HEK293T (cell line): ENCODE measurements at regions not wholly inside any gene's neighbourhood (a gene's known extent, or its start where the extent isn't known, plus 50 kb on each side); places are given as distances from the start of the nearest gene placed in this dataset.
"Not testable (repeated sequence)": the region's sequence is repeated elsewhere in the genome, so short reads cannot be mapped to it uniquely, and the experiment has no call there.

Source experiments
- CTCF ChIA-PET: fragments of 350-600 bp; formaldehyde crosslinking; extraction: SDS; loops from one replicate; lab custom pipeline; 2021; ENCODE audit warnings: antibody characterized with exemption, inconsistent platforms; lab: Yijun Ruan, JAX
- POLR2A ChIA-PET: fragments of 350-600 bp; formaldehyde crosslinking; extraction: SDS; loops from one replicate; lab custom pipeline; 2020; ENCODE audit warnings: antibody characterized with exemption, inconsistent platforms; lab: Yijun Ruan, JAX
- DNase-seq: peaks from one replicate; pipeline ENCODE4 v3.0.0; 2012; ENCODE audit warnings: mixed read lengths; ENCODE audit errors: extremely low spot score
- ARNT ChIP-seq: fragments of 450-650 bp; IDR thresholded peaks from 2 replicates; pipeline ENCODE4 v1.6.1; 2017; ENCODE audit warnings: mild to moderate bottlenecking
- BHLHE40 ChIP-seq: fragments of 450-650 bp; IDR thresholded peaks from 2 replicates; pipeline ENCODE4 v1.6.1; 2016; ENCODE audit warnings: mild to moderate bottlenecking, moderate library complexity, borderline replicate concordance
- CTBP1 ChIP-seq: fragments of 450-650 bp; IDR thresholded peaks from 2 replicates; pipeline ENCODE4 v1.6.1; 2016; ENCODE audit warnings: borderline replicate concordance
- ELF4 ChIP-seq: fragments of 450-650 bp; IDR thresholded peaks from 2 replicates; pipeline ENCODE4 v1.6.1; 2017; ENCODE audit warnings: antibody characterized with exemption
- FOXA1 ChIP-seq: fragments of 450-650 bp; IDR thresholded peaks from 2 replicates; pipeline ENCODE4 v1.6.1; 2016; ENCODE audit warnings: mild to moderate bottlenecking
- FOXK2 ChIP-seq: fragments of 450-650 bp; IDR thresholded peaks from 2 replicates; pipeline ENCODE4 v1.6.1; 2016; ENCODE audit warnings: mild to moderate bottlenecking
- FOXM1 ChIP-seq: fragments of 450-650 bp; IDR thresholded peaks from 2 replicates; pipeline ENCODE4 v1.6.1; 2017; ENCODE audit warnings: mild to moderate bottlenecking, borderline replicate concordance
- HDGF ChIP-seq: fragments of 450-650 bp; IDR thresholded peaks from 2 replicates; pipeline ENCODE4 v1.6.1; 2017; ENCODE audit warnings: antibody characterized with exemption, borderline replicate concordance
- L3MBTL2 ChIP-seq: fragments of 450-650 bp; conservative IDR thresholded peaks from 2 replicates; pipeline ENCODE4 v1.6.1; 2016; ENCODE audit warnings: mild to moderate bottlenecking
- LEF1 ChIP-seq: fragments of 450-650 bp; IDR thresholded peaks from 2 replicates; pipeline ENCODE4 v1.6.1; 2017; ENCODE audit warnings: mild to moderate bottlenecking, borderline replicate concordance
- NFRKB ChIP-seq: fragments of 450-650 bp; IDR thresholded peaks from 2 replicates; pipeline ENCODE4 v1.6.1; 2016; ENCODE audit warnings: mild to moderate bottlenecking, moderate library complexity
- PKNOX1 ChIP-seq: fragments of 450-650 bp; IDR thresholded peaks from 2 replicates; pipeline ENCODE4 v1.6.1; 2016
- SP1 ChIP-seq: fragments of 450-650 bp; IDR thresholded peaks from 2 replicates; pipeline ENCODE4 v1.6.1; 2017
- SUZ12 ChIP-seq: fragments of 450-650 bp; IDR thresholded peaks from 2 replicates; pipeline ENCODE4 v1.6.1; 2016; ENCODE audit warnings: mild to moderate bottlenecking
- TARDBP ChIP-seq: fragments of 450-650 bp; IDR thresholded peaks from 2 replicates; pipeline ENCODE4 v1.6.1; 2016
- ZNF384 ChIP-seq: fragments of 450-650 bp; IDR thresholded peaks from 2 replicates; pipeline ENCODE4 v1.6.1; 2016

DNA sequence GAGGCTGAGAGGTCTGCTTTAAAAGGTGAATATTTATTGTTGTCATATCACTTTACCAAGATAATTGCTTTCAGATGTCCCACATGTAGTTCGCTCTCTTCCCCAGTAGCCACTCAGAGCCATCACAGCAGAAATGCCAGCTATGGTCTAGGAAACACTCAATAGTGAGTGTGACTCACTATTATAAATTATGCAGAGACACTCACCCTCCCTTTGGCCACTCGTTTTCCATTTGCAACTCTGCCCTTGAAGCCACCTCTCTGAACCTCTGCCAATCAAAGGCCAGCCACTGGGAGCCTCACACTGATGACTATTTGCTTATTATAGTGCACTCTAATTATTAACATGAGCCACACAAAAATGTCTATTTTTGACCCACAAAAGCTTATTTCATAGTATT is 328.1 kb upstream of the ATP10A start:
- ChIA-PET POLR2A (no interaction called here), CTCF (no interaction called here)
- no peak for TF ChIP-seq LEF1
- no peak for TF ChIP-seq L3MBTL2
- no peak for TF ChIP-seq ELF4
- no peak for TF ChIP-seq FOXM1
- no peak for DNase-seq

- DNase-seq, POLR2A ChIA-PET, CTCF ChIA-PET: not testable (repeated sequence)
Measured at GRCh38 chr15:26186138-26186537, 323.0 kb upstream of the ATP10A start.

GRCh38 chr15:26182441-26182840 is 319.3 kb upstream of the ATP10A start:
- no peak for DNase-seq
- POLR2A ChIA-PET, result no interaction called here
- CTCF ChIA-PET, result no interaction called here
- no peak for TF ChIP-seq FOXK2
- TF ChIP-seq FOXM1, result no peak
- no peak for TF ChIP-seq BHLHE40
- no peak for TF ChIP-seq FOXA1

GRCh38 chr15:26179906-26180305 is 316.8 kb upstream of the ATP10A start:
- ChIA-PET CTCF (no interaction called here), POLR2A (no interaction called here)
- no peak for DNase-seq
- TF ChIP-seq ARNT (no peak), HDGF (no peak), BHLHE40 (no peak), CTBP1 (no peak), FOXM1 (no peak), SP1 (no peak), TARDBP (no peak), NFRKB (no peak), FOXA1 (no peak), ZNF384 (no peak), L3MBTL2 (no peak), LEF1 (no peak), ELF4 (no peak), SUZ12 (no peak), FOXK2 (no peak), PKNOX1 (no peak)

- ChIA-PET POLR2A (no interaction called here), CTCF (interaction anchor here (0.7 kb wide), 1 partner anchor 1308 kb away, joined by 3 read pairs; no protein-coding TSS in a partner anchor)
- TF ChIP-seq CTBP1 (no peak), LEF1 (no peak), L3MBTL2 (no peak), FOXA1 (no peak), HDGF (no peak), ARNT (no peak), SUZ12 (no peak), PKNOX1 (no peak), FOXM1 (no peak), ELF4 (no peak), ZNF384 (no peak), SP1 (no peak), TARDBP (no peak), BHLHE40 (no peak), FOXK2 (no peak), NFRKB (no peak)
- no peak for DNase-seq
Measured at GRCh38 chr15:26178640-26179220, 315.6 kb upstream of the ATP10A start.

- POLR2A ChIA-PET, result no interaction called here
- no peak for DNase-seq
- TF ChIP-seq TARDBP (no peak), L3MBTL2 (no peak), HDGF (no peak), SP1 (no peak), ELF4 (no peak), SUZ12 (no peak), FOXM1 (no peak), BHLHE40 (no peak), NFRKB (no peak), ZNF384 (no peak), CTBP1 (no peak), LEF1 (no peak), FOXK2 (no peak), FOXA1 (no peak), ARNT (no peak), PKNOX1 (no peak)
- CTCF ChIA-PET, result no interaction called here
Measured at GRCh38 chr15:26177816-26178215, 314.7 kb upstream of the ATP10A start.

- ChIA-PET CTCF (no interaction called here), POLR2A (no interaction called here)
- no peak for DNase-seq
- TF ChIP-seq PKNOX1 (no peak), NFRKB (no peak), LEF1 (no peak), FOXM1 (no peak), SUZ12 (no peak), FOXA1 (no peak), TARDBP (no peak), ARNT (no peak), FOXK2 (no peak), L3MBTL2 (no peak), SP1 (no peak), ELF4 (no peak), HDGF (no peak), BHLHE40 (no peak), CTBP1 (no peak)
Measured at GRCh38 chr15:26176831-26177230, 313.7 kb upstream of the ATP10A start.
